GM12891 (cell line): ENCODE measurements at regions not wholly inside any gene's neighbourhood (a gene's known extent, or its start where the extent isn't known, plus 50 kb on each side); places are given as distances from the start of the nearest gene placed in this dataset.

Experiments used
- POLR2A ChIP-seq: IDR thresholded peaks from 2 replicates; pipeline ENCODE4 v1.6.1; 2011; ENCODE audit warnings: low read depth, low read length, control low read depth
- POLR2AphosphoS5 ChIP-seq: IDR thresholded peaks from 2 replicates; pipeline ENCODE4 v1.6.1; 2011; ENCODE audit warnings: low read depth, low read length, control low read depth
- SPI1 ChIP-seq: IDR thresholded peaks from 2 replicates; pipeline ENCODE4 v1.6.1; 2011; ENCODE audit warnings: low read depth, low read length, control low read depth

DNA sequence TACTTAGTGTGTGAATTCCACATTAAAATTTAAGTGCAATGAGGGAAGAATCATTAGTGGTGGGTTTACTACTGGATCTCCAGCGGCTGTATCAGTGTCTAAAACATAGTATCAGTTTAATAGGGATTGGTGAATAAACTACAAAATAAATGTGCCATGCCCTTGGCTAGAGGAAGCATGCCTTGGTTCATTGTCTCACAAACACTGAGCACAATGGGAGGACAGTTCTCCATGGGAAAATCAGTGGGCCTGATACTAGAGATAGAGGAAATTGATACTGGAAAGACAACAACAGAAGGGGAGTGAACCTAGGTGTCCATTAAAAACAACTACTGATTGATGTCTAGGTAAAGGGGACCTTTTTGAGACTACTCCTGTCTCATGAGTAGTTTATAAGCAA is 971.6 kb downstream of the SUCLG1 start:
- no peak for TF ChIP-seq POLR2A
- TF ChIP-seq POLR2AphosphoS5: no peak
- TF ChIP-seq SPI1: no peak
